WTC11 (cell line): ENCODE measurements at regions not wholly inside any gene's neighbourhood (a gene's known extent, or its start where the extent isn't known, plus 50 kb on each side); places are given as distances from the start of the nearest gene placed in this dataset.

Experiments used
- ATAC-seq: fragments of 200-7000 bp; cut with Tn5 transposase; 2 replicates; pipeline ENCODE4 v1.10.0; 2021; ENCODE audit warnings: mild to moderate bottlenecking, moderate library complexity
- CTCF ChIA-PET: fragments of 300-600 bp; sonication (Branson Sonifier 250); formaldehyde crosslinking; loops from one replicate; lab custom pipeline; 2021; ENCODE audit warnings: antibody characterized with exemption; lab: Charles Lee
- POLR2A ChIA-PET: fragments of 350-600 bp; sonication (Branson Sonifier 250); formaldehyde crosslinking; loops from one replicate; lab custom pipeline; 2021; ENCODE audit warnings: antibody characterized with exemption; lab: Charles Lee
- DNase-seq: peaks from one replicate; pipeline ENCODE4 v3.0.0; 2021; ENCODE audit warnings: low spot score
- H3K27ac Mint-ChIP-seq: 2 replicates; pipeline ENCODE4 v1.8.0; 2021; ENCODE audit warnings: mixed read lengths
- H3K27me3 Mint-ChIP-seq: 2 replicates; pipeline ENCODE4 v1.8.0; 2021; ENCODE audit warnings: low read depth, mild to moderate bottlenecking, moderate library complexity, mixed read lengths
- H3K36me3 Mint-ChIP-seq: 2 replicates; pipeline ENCODE4 v1.8.0; 2021; ENCODE audit warnings: mixed read lengths
- H3K4me1 Mint-ChIP-seq: 2 replicates; pipeline ENCODE4 v1.8.0; 2022; ENCODE audit warnings: mixed read lengths
- H3K4me3 Mint-ChIP-seq: 2 replicates; pipeline ENCODE4 v1.8.0; 2021; ENCODE audit warnings: mild to moderate bottlenecking, moderate library complexity, mixed read lengths
- H3K9me3 Mint-ChIP-seq: 2 replicates; pipeline ENCODE4 v1.8.0; 2021; ENCODE audit warnings: mixed read lengths
- ARID4B ChIP-seq: sonication (generic); formaldehyde crosslinking; IDR thresholded peaks from 2 replicates; pipeline ENCODE4 v1.8.0; 2023; ENCODE audit warnings: missing genetic modification reagents, mild to moderate bottlenecking, borderline replicate concordance
- ATF2 ChIP-seq: sonication (generic); formaldehyde crosslinking; IDR thresholded peaks from 2 replicates; pipeline ENCODE4 v1.8.1; 2022; ENCODE audit warnings: low read depth, missing genetic modification reagents, borderline replicate concordance
- CREB1 ChIP-seq: sonication (generic); formaldehyde crosslinking; IDR thresholded peaks from 2 replicates; pipeline ENCODE4 v1.8.0; 2023; ENCODE audit warnings: mild to moderate bottlenecking, missing genetic modification reagents
- CREM ChIP-seq: sonication (generic); formaldehyde crosslinking; IDR thresholded peaks from 2 replicates; pipeline ENCODE4 v1.8.1; 2022; ENCODE audit warnings: mild to moderate bottlenecking, missing genetic modification reagents, moderate library complexity
- E2F1 ChIP-seq: sonication (generic); formaldehyde crosslinking; IDR thresholded peaks from 2 replicates; pipeline ENCODE4 v1.8.0; 2022; ENCODE audit warnings: mild to moderate bottlenecking, missing genetic modification reagents
- IRF2 ChIP-seq: sonication (generic); formaldehyde crosslinking; IDR thresholded peaks from 2 replicates; pipeline ENCODE4 v1.8.0; 2022; ENCODE audit warnings: low read depth, missing genetic modification reagents, borderline replicate concordance
- JAZF1 ChIP-seq: fragments of 250-450 bp; sonication (Bioruptor Pico); IDR thresholded peaks from 2 replicates; pipeline ENCODE4 v1.9.0; 2021; ENCODE audit warnings: moderate library complexity, mild to moderate bottlenecking, inconsistent platforms
- NFATC4 ChIP-seq: fragments of 250-450 bp; sonication (Bioruptor Pico); IDR thresholded peaks from 2 replicates; pipeline ENCODE4 v1.9.0; 2021; ENCODE audit warnings: mild to moderate bottlenecking
- NFYB ChIP-seq: sonication (generic); formaldehyde crosslinking; conservative IDR thresholded peaks from 2 replicates; pipeline ENCODE4 v1.8.0; 2022; ENCODE audit warnings: low read depth, missing genetic modification reagents
- NR1H2 ChIP-seq: sonication (generic); formaldehyde crosslinking; IDR thresholded peaks from 2 replicates; pipeline ENCODE4 v1.9.0; 2021; ENCODE audit warnings: mild to moderate bottlenecking, moderate library complexity, missing genetic modification reagents
- NR3C1 ChIP-seq: sonication (generic); formaldehyde crosslinking; conservative IDR thresholded peaks from 2 replicates; pipeline ENCODE4 v1.8.1; 2023; ENCODE audit warnings: low read depth, mild to moderate bottlenecking, missing genetic modification reagents
- STAT6 ChIP-seq: sonication (generic); formaldehyde crosslinking; conservative IDR thresholded peaks from 2 replicates; pipeline ENCODE4 v1.8.1; 2023; ENCODE audit warnings: mild to moderate bottlenecking, low read depth, missing genetic modification reagents, moderate library complexity
- TEAD4 ChIP-seq: sonication (generic); formaldehyde crosslinking; IDR thresholded peaks from 2 replicates; pipeline ENCODE4 v1.8.0; 2022; ENCODE audit warnings: mild to moderate bottlenecking, missing genetic modification reagents
- TP53 ChIP-seq: sonication (generic); formaldehyde crosslinking; IDR thresholded peaks from 2 replicates; pipeline ENCODE4 v1.8.1; 2023; ENCODE audit warnings: mild to moderate bottlenecking, missing genetic modification reagents
- USF1 ChIP-seq: sonication (generic); formaldehyde crosslinking; IDR thresholded peaks from 2 replicates; pipeline ENCODE4 v1.8.0; 2022; ENCODE audit warnings: mild to moderate bottlenecking, missing genetic modification reagents
- ZBTB21 ChIP-seq: sonication (generic); formaldehyde crosslinking; IDR thresholded peaks from 2 replicates; pipeline ENCODE4 v1.8.1; 2023; ENCODE audit warnings: mild to moderate bottlenecking, missing genetic modification reagents, borderline replicate concordance
- ZNF121 ChIP-seq: sonication (generic); formaldehyde crosslinking; IDR thresholded peaks from 2 replicates; pipeline ENCODE4 v1.8.0; 2023; ENCODE audit warnings: missing genetic modification reagents
- ZNF317 ChIP-seq: sonication (generic); formaldehyde crosslinking; IDR thresholded peaks from 2 replicates; pipeline ENCODE4 v1.8.1; 2023; ENCODE audit warnings: low read depth, mild to moderate bottlenecking, moderate library complexity, missing genetic modification reagents, borderline replicate concordance
- ZNF423 ChIP-seq: fragments of 250-450 bp; sonication (Bioruptor Pico); IDR thresholded peaks from 2 replicates; pipeline ENCODE4 v2.1.2; 2022; ENCODE audit warnings: mild to moderate bottlenecking, moderate library complexity
- ZNF671 ChIP-seq: fragments of 250-450 bp; sonication (Bioruptor Pico); IDR thresholded peaks from 2 replicates; pipeline ENCODE4 v1.8.0; 2021; ENCODE audit warnings: mild to moderate bottlenecking
- TF ChIP-seq, protein P1 (sequence below): sonication (generic); formaldehyde crosslinking; IDR thresholded peaks from 2 replicates; pipeline ENCODE4 v1.8.1; 2022; ENCODE audit warnings: low read depth, mild to moderate bottlenecking, moderate library complexity, missing genetic modification reagents, borderline replicate concordance
- TF ChIP-seq, protein P2 (sequence below): sonication (generic); formaldehyde crosslinking; IDR thresholded peaks from 2 replicates; pipeline ENCODE4 v1.8.0; 2022; ENCODE audit warnings: mild to moderate bottlenecking, missing genetic modification reagents

GRCh38 chrX:39599339-39599738 lies 498.4 kb downstream of the BCOR start:
- no peak for TF ChIP-seq ZNF671
- TF ChIP-seq CREM (CRISPR knock-in tag): no peak
- no peak for TF ChIP-seq ZNF121 (CRISPR knock-in tag)
- no peak for TF ChIP-seq NR1H2 (CRISPR knock-in tag)
- TF ChIP-seq IRF2: no peak
- no peak for TF ChIP-seq STAT6
- TF ChIP-seq ZBTB21 (CRISPR knock-in tag): no peak
- no peak for TF ChIP-seq TEAD4 (CRISPR knock-in tag)
- POLR2A ChIA-PET: no interaction called here
- CTCF ChIA-PET: no interaction called here
- Mint-ChIP-seq H3K27ac (no peak overlapping the region), H3K4me3 (no peak overlapping the region), H3K4me1 (peaks cover 9% of the 10 kb centered on the region), H3K36me3 (no peaks in the 10 kb centered on the region), H3K9me3 (no peaks in the 10 kb centered on the region), H3K27me3 (no peaks in the 10 kb centered on the region; the same call in 1 of the 2 replicates)
- no peak for ATAC-seq
- DNase-seq: no peak

DNA sequence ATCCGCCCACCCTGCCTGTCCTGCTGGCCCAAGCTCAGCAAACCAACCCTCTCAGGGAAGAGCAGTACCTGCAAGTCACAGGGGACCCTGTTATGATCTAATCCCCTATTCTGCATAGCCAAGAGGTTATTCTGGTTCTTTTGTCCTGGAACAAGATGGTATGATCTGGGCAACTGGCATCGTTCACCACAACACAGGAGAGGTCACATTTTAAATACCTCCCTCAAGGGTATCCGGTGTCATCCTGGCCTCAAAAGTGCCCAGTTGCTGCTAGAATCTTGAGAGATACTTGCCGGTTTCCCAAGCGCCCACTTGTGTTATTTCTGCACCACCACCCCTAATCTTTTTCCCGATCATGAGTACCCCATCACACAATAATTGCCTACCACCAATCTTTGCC lies 497.5 kb downstream of the BCOR start:
- Mint-ChIP-seq H3K9me3 (no peaks in the 10 kb centered on the region), H3K27me3 (no peaks in the 10 kb centered on the region; the same call in 1 of the 2 replicates), H3K36me3 (no peaks in the 10 kb centered on the region), H3K4me1 (peaks cover 9% of the 10 kb centered on the region), H3K27ac (no peak overlapping the region), H3K4me3 (no peak overlapping the region)
- POLR2A ChIA-PET: no interaction called here
- no peak for ATAC-seq
- TF ChIP-seq NFATC4 (CRISPR knock-in tag) (no peak), JAZF1 (CRISPR knock-in tag) (no peak), TP53 (no peak), CREM (CRISPR knock-in tag) (no peak), ZNF423 (no peak), ATF2 (no peak), USF1 (no peak), E2F1 (CRISPR knock-in tag) (no peak), NR3C1 (CRISPR knock-in tag) (no peak), CREB1 (no peak), NFYB (CRISPR knock-in tag) (no peak), ZNF317 (CRISPR knock-in tag) (no peak), ARID4B (no peak)
- TF ChIP-seq, protein P1, sequence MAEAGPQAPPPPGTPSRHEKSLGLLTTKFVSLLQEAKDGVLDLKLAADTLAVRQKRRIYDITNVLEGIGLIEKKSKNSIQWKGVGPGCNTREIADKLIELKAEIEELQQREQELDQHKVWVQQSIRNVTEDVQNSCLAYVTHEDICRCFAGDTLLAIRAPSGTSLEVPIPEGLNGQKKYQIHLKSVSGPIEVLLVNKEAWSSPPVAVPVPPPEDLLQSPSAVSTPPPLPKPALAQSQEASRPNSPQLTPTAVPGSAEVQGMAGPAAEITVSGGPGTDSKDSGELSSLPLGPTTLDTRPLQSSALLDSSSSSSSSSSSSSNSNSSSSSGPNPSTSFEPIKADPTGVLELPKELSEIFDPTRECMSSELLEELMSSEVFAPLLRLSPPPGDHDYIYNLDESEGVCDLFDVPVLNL (CRISPR knock-in tag): no peak
- TF ChIP-seq, protein P2, sequence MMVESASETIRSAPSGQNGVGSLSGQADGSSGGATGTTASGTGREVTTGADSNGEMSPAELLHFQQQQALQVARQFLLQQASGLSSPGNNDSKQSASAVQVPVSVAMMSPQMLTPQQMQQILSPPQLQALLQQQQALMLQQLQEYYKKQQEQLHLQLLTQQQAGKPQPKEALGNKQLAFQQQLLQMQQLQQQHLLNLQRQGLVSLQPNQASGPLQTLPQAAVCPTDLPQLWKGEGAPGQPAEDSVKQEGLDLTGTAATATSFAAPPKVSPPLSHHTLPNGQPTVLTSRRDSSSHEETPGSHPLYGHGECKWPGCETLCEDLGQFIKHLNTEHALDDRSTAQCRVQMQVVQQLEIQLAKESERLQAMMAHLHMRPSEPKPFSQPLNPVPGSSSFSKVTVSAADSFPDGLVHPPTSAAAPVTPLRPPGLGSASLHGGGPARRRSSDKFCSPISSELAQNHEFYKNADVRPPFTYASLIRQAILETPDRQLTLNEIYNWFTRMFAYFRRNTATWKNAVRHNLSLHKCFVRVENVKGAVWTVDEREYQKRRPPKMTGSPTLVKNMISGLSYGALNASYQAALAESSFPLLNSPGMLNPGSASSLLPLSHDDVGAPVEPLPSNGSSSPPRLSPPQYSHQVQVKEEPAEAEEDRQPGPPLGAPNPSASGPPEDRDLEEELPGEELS (CRISPR knock-in tag): no peak
- DNase-seq: no peak
- CTCF ChIA-PET: no interaction called here
